ENCODE measurements at regions not wholly inside any gene's neighbourhood (a gene's known extent, or its start where the extent isn't known, plus 50 kb on each side); places are given as distances from the start of the nearest gene placed in this dataset.

DNA sequence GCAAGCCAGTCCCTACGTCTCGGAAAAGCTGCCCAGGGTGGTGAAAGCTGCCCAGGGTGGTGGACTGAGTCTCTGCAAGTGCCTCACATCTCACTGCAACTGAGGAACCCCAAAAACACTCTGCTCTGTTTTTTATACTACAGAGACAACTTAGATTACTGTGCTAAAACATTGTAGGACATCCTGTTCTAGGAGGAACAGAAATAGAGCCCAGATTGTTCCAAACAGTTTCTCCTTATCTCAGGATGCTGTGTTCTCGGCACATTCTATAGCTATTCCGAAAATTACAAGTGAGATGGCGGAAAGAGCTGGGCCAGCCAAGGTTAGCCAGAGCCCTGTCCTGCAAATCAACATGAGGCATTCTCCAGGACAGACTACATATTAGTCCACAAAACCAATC is 138.7 kb downstream of the LRIG3 start:
- DNase-seq (ENCODE audit: low read depth in 2 of 2), result no peak

DNA sequence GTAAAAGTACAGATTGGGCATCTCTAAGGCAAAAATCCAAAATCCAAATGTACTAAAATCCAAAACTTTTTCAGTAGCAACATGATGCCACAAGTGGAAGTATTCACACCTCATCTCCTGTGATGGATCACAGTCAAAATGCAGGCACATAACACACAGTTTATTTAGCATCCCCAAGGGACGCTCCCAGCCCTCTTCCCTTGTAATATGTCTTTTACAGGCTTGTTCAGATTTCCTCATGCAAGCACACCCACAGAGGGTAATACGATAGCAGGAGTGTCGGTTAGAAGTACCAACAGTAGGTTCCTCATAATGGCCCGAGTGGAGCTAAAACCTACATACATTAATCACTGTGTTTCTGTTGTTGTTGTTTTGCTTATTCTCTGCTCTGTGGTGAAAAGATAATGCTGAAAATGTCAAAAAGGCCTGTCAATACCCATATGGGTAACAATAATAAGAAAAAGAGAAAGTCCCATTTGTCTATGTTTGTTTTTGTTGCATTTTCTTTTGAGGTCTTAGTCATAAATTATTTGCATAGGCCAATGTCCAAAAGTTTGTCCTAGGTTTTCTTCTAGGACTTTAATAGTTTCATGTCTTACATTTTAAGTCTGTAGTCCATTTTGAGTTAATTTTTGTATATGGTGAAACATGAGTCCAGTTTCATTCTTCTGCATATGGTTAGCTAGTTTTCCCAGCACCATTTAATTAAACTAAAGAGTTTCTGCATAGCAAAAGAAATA is 133.1 kb downstream of the LRIG3 start:
- DNase-seq (ENCODE audit: low read depth in 2 of 2), result no peak

DNA sequence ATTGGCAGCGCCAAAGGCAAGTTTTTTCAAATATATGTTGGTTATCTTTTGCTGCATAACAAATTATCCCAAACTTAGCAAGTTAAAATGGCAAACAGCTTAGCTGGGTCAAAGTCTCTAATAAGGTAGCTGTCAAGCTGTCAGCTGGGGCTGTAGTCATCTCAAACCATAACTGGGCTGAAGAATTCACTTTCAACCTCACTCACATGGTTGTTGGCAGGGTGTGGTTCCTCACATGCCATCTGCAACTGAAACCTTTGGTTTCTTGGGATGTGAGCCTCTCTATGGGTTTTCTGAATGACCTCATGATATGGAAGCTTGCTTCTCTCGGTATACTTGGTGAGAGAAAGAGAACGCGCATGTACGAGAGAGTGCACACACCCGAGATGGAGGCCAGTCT is 125.4 kb downstream of the LRIG3 start:
- no peak for DNase-seq (ENCODE audit: low read depth in 2 of 2)

DNA sequence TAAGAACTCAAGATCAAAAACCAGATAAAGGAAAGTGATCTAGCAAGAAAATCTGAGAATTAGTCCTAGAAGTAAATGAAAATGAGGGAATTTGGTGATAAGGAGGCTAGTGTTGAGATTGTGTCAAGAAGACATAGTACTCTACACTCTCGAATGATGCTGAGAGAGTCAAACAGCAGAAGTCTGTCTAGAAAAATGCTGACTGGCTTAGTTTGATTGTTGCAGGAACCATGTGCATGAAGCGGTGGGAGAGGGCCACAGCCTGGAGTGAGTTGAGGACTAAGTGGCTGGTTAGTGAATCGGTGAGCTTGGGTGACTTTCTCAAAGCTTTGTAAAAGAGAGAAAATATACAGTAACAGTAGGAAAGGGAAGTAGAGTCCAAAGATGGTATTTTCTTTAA is 124.5 kb downstream of the LRIG3 start:
- DNase-seq (ENCODE audit: low read depth in 2 of 2), result no peak

DNA sequence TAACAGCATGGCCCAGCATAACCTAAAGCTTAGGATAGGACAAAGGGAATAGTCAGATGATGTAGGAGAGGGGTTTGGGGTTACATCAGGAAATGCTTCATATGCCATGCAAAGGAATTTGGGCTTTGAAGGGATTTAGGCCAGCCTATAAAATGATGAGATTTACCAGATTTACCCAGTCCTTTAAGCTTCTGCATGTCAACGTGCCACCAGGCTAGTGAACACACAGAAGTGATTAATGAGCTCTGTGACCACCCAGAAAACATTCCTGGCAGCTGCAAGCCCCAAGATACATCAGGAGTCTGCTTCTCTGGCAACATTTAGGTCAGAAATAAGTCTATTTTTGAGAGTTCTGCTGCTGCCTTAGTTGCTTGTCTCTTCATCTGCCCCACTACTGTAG is 118.3 kb downstream of the LRIG3 start:
- DNase-seq (ENCODE audit: low read depth in 2 of 2), result no peak

DNA sequence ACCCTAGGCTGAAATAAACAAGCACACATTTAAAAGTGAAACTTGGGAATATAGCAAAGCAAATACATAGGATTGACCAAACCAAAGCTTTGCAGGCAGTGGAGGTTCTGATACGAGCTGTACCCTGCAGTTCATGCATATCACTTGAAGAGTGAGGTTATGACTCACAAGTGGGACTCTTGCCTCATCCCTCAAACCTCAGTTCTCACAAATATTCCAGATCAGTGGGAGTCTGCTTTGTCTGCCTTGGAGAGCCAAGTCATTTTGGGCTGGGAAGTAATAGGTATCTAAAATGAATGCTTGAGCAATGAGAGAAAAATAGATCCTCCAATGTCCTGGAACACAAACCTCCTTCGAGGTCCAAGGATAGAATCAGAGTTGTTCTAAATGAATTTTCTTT is 116.4 kb downstream of the LRIG3 start:
- no peak for DNase-seq (ENCODE audit: low read depth in 2 of 2)

DNA sequence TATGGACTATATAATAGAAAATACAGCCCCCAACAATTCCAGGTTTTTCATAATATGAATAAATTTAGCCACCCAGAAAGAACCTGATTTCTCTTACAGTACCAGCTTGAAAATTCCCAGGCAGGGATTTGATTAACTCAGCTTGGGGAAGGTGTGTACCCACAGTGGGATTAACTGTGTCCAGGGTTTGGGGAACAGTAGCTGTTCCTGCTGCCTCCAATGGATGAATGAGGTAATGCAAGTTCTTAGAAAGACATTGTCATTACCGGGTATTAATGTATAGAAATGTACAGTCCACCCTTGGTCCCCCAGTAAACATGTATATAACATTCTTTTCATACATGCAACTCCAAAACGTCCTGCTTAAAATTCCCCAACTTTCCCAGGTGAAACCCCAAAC is 115.6 kb downstream of the LRIG3 start:
- no peak for DNase-seq (ENCODE audit: low read depth in 2 of 2)

DNA sequence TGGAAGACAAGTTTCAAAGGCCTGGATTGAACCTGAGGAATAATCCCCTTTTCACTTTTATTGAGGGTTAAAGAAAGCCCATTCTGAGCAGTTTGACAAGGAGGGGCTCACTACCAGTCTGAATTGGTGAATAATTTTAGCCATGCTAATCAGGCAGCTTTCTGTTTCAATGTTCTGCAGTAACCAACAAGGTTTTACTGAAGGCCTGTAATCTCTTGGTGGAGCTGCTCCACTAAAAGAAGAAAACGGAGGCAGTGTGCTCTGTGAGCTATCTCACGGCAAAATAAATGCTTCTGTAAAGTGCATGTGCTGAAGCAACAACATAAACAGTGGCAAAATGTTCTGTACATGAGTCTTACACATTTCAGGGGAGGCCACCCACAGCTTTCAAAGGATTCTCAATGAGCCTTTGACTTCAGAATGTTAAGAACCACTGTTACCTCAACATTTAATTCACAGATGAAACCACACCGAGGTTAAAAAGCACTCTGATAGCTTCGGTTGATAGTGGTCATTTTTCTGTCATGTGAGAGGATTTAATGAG is 111.2 kb downstream of the LRIG3 start:
- no peak for DNase-seq (ENCODE audit: low read depth in 2 of 2)

DNA sequence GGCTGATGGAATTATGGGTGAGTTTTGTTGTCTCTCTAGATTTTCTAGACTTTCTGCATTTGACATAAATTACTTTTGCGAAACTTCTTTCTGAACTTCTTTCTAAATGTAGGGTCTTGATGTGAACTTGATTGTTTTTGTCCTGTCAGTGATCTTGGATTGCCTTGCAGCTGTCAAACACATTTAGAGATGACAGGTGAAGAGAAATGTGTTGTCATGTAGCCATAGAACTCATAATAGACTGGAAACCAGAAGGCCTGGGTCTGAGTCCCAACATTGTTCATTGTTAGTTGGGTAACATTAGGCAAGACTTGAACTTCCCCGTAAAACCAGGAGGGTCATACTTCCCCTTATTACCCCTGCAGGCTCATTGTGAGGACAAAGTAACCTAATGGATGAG is 109.0 kb downstream of the LRIG3 start:
- no peak for DNase-seq (ENCODE audit: low read depth in 2 of 2)

DNA sequence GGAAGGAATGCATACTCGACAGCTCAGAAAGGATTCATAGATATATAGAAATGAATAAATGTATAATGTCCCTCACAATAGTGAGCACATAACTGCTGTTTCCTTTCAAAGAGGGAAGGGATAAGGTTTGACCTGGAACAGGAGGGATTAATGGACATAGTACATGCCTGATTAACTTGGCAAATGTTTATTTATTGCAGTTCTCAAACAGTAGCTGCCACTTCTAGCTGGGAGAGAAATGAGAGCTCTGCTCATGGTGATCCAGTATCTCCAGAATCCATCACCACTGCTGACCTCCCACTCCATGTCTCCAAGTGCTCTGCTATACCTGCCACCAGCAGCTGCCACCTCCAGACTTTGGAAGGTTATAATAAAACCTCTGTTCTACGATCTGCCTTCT is 108.1 kb downstream of the LRIG3 start:
- no peak for DNase-seq (ENCODE audit: low read depth in 2 of 2)

DNA sequence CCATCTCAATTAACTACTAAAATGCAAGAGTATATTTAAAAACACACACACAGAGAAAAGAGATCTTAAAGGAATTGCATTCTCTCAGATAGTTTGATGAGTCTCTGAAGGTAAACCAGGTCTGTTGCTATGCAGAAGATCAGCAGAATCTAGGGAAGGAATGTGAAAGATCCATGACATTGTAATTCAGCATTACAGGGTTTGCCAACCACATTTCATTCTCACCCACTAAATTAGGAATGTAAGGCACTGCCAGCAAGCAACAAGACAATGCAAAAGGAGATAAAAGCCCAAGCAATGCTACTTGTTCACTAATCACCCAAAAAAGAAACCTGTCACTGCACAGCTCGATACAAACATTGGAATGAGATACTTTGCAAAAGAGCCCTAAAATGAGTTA is 106.3 kb downstream of the LRIG3 start:
- DNase-seq (ENCODE audit: low read depth in 2 of 2), result no peak

DNA sequence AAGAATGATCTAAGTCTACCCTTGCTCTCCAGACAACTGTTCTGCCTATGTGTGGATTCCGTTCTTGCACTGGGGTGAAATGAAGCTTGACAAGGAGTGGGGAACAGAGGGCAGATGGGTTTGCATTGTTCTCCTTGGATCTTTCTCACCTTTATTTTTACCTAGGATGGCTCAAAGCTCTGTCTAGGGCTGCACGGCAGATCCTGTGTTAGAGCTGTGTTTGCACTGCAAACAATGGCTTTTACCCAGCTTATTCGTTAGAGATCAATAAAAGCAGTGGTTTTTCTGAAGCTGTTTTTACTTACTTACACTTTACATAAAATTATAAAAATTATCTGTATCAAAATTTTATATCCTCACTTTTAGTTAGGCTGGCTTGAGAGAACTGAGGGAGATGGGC is 105.1 kb downstream of the LRIG3 start:
- DNase-seq (ENCODE audit: low read depth in 2 of 2), result no peak

DNA sequence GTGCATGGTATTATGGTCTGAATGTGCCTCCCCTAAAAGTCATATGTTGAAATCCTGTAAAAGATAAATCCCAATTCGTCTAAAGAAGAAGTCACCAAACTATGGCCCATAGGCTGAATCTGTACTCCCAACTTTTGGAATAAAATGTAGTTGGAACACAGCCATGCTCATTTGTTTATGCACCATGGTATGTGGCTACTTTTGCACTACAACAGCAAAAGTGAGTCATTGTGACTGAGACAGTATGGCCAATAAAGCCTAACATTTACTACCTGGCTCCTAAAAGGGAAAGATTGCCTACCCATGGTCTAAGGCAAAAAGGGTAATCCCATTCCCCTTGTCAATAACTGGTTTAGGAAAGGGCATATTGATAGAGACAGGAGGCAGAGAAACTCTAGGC is 101.8 kb downstream of the LRIG3 start:
- no peak for DNase-seq (ENCODE audit: low read depth in 2 of 2)

DNA sequence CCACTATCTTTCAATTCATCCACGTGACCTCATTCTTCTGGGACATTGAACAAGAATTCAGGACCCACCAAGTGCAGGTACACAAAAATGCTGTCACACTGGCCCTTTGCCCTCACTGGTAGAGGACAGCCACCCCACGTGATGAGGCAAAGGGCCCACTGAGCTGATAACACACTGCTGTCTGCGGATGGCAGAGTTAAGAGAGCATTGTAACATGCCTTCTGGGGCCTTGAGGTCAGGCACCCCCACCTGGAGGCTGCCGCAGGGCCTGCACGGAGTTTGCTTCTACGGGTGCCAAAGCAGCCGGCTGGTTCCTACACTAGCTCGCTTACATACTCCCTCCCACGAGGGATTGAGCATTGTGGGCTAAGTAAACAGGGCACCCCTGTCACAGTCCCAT is 101.0 kb downstream of the LRIG3 start:
- DNase-seq (ENCODE audit: low read depth in 2 of 2), result no peak

DNA sequence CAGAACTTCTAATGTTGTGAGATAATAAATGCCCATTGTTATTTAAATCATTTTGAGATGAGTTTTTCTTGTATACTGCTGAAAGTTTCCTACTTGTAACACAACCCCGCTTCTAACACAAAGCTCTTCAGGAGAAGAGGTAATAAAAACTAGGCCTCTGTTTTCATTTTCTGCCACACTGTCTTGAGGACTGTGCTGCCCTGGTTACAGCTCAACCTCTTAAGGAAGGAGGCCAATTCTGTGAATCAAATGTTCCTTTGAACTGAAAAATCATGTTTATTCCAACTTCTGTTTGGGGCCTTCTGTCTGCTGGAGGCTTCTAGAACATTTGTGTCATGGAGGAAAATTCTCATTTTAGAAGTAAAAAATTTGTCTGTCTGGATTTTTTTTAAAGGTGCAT is 100.3 kb downstream of the LRIG3 start:
- no peak for DNase-seq (ENCODE audit: low read depth in 2 of 2)
